Common myeloid progenitor, CD34-positive (primary cell): ENCODE measurements at regions not wholly inside any gene's neighbourhood (a gene's known extent, or its start where the extent isn't known, plus 50 kb on each side); places are given as distances from the start of the nearest gene placed in this dataset.

Source experiments
- CTCF ChIA-PET: fragments of 350-600 bp; sonication (Branson Sonifier 250); formaldehyde crosslinking; loops from one replicate; lab custom pipeline; 2021; ENCODE audit warnings: antibody characterized with exemption; lab: Charles Lee
- POLR2A ChIA-PET: fragments of 350-600 bp; sonication (Branson Sonifier 250); formaldehyde crosslinking; loops from one replicate; lab custom pipeline; 2021; ENCODE audit warnings: antibody characterized with exemption; lab: Charles Lee
- DNase-seq, 3 donors: peaks; one replicate each; pipeline versions ENCODE4 v3.0.0 to v3.0.0-alpha.2; 2013
- H3K27ac ChIP-seq, 2 experiments: 1 replicate in 1 of 2; 2 replicates in 1 of 2; pipeline ENCODE4 v1.7.0; 2013; ENCODE audit warnings: inconsistent platforms in 2 of 2, low read length in 2 of 2, mild to moderate bottlenecking in 2 of 2, low read depth in 1 of 2, moderate library complexity in 1 of 2; ENCODE audit not compliant: severe bottlenecking in 2 of 2, insufficient read depth in 1 of 2, poor library complexity in 1 of 2
- H3K27me3 ChIP-seq, 5 experiments: replicated peaks in 2 of 5; 1 replicate in 3 of 5; 2 replicates in 2 of 5; pipeline versions ENCODE4 v1.6.1 to v1.7.0; 2013; ENCODE audit warnings: low read length in 4 of 5, mild to moderate bottlenecking in 2 of 5, moderate library complexity in 2 of 5, inconsistent platforms in 1 of 5; ENCODE audit not compliant: insufficient read depth in 5 of 5, control insufficient read depth in 4 of 5
- H3K36me3 ChIP-seq, 4 experiments: 1 replicate in 2 of 4; 2 replicates in 2 of 4; pipeline versions ENCODE4 v1.6.1 to v1.7.0; 2013; ENCODE audit warnings: low read length in 3 of 4, control low read depth in 1 of 4, mild to moderate bottlenecking in 1 of 4; ENCODE audit not compliant: control insufficient read depth in 4 of 4, insufficient read depth in 4 of 4
- H3K4me1 ChIP-seq, 4 experiments: 1 replicate in 3 of 4; 2 replicates in 1 of 4; pipeline versions ENCODE4 v1.6.1 to v1.7.1; 2013; ENCODE audit warnings: low read length in 3 of 4, mild to moderate bottlenecking in 3 of 4, control low read depth in 1 of 4, inconsistent platforms in 1 of 4, moderate library complexity in 1 of 4; ENCODE audit not compliant: control insufficient read depth in 4 of 4, insufficient read depth in 4 of 4; ENCODE audit errors: control extremely low read depth in 1 of 4
- H3K4me3 ChIP-seq, 7 experiments: 1 replicate in 4 of 7; 2 replicates in 3 of 7; pipeline versions ENCODE4 v1.5.1 to v1.7.0; 2013; ENCODE audit warnings: mild to moderate bottlenecking in 7 of 7, low read length in 6 of 7, moderate library complexity in 6 of 7, inconsistent platforms in 2 of 7, low read depth in 2 of 7, control low read depth in 1 of 7; ENCODE audit not compliant: insufficient read depth in 4 of 7, control insufficient read depth in 1 of 7; ENCODE audit errors: extremely low read depth in 1 of 7
- H3K9me3 ChIP-seq, 5 experiments: 1 replicate in 4 of 5; 2 replicates in 1 of 5; pipeline versions ENCODE4 v1.6.1 to v1.7.1; 2013; ENCODE audit warnings: low read length in 4 of 5, mild to moderate bottlenecking in 2 of 5, inconsistent platforms in 1 of 5, low read depth in 1 of 5, moderate library complexity in 1 of 5; ENCODE audit not compliant: control insufficient read depth in 4 of 5, insufficient read depth in 2 of 5; ENCODE audit errors: control extremely low read depth in 1 of 5
- WGBS: methylation state at CpG from one replicate; pipeline ENCODE4 v1.1.5; 2013; ENCODE audit not compliant: insufficient coverage; 5-methylcytosine and 5-hydroxymethylcytosine counted together

- 83% methylated on average over 1 of the region's 3 CpGs for WGBS
- Histone ChIP-seq H3K4me1 (peaks cover 0 to 12% (median under 1%) of the 10 kb centered on the region in 4 experiments), H3K27ac (no peak overlapping the region), H3K27me3 (no peaks in the 10 kb centered on the region), H3K36me3 (no peaks in the 10 kb centered on the region), H3K9me3 (no peaks in the 10 kb centered on the region), H3K4me3 (no peak overlapping the region)
- no peak for DNase-seq
- ChIA-PET POLR2A (no interaction called here), CTCF (no interaction called here)
Measured at GRCh38 chr3:5302661-5303060, 115.2 kb downstream of the EDEM1 start.

- no peak overlapping the region for H3K27ac ChIP-seq
- WGBS = no CpG with 5 or more reads among the region's 1 CpG
- POLR2A ChIA-PET = no interaction called here
- no peaks in the 10 kb centered on the region for H3K36me3 ChIP-seq
- peaks cover 0 to under 1% (median 0%) of the 10 kb centered on the region in 4 experiments for H3K4me1 ChIP-seq
- H3K4me3 ChIP-seq = no peak overlapping the region
- H3K27me3 ChIP-seq = no peaks in the 10 kb centered on the region
- no peak for DNase-seq
- CTCF ChIA-PET = no interaction called here
- no peaks in the 10 kb centered on the region for H3K9me3 ChIP-seq
Measured at GRCh38 chr3:5304188-5304587, 116.7 kb downstream of the EDEM1 start.

- 63% methylated on average over 13 of the region's 13 CpGs for WGBS
- ChIA-PET CTCF (interaction anchor here (1.0 kb wide), 1 partner anchor 1495 kb away, joined by 3 read pairs; no protein-coding TSS in a partner anchor), POLR2A (no interaction called here)
- Histone ChIP-seq H3K27me3 (no peaks in the 10 kb centered on the region), H3K36me3 (no peaks in the 10 kb centered on the region), H3K4me3 (no peak overlapping the region), H3K27ac (no peak overlapping the region), H3K4me1 (no peaks in the 10 kb centered on the region), H3K9me3 (no peaks in the 10 kb centered on the region)
- peak; percentile 52 to 74 (median 68) for DNase-seq
Measured at GRCh38 chr3:5304789-5305683, 117.5 kb downstream of the EDEM1 start.

GRCh38 chr3:5305684-5305989 lies 118.1 kb downstream of the EDEM1 start:
- 92% methylated on average over 2 of the region's 3 CpGs for WGBS
- POLR2A ChIA-PET = no interaction called here
- no peaks in the 10 kb centered on the region for H3K4me1 ChIP-seq
- DNase-seq = no peak
- no peaks in the 10 kb centered on the region for H3K9me3 ChIP-seq
- no peak overlapping the region for H3K4me3 ChIP-seq
- H3K27me3 ChIP-seq = no peaks in the 10 kb centered on the region
- no peaks in the 10 kb centered on the region for H3K36me3 ChIP-seq
- CTCF ChIA-PET = interaction anchor here (1.0 kb wide), 1 partner anchor 1494 kb away, joined by 3 read pairs; no protein-coding TSS in a partner anchor
- H3K27ac ChIP-seq = no peak overlapping the region

- no CpG with 5 or more reads among the region's 4 CpGs for WGBS
- ChIA-PET POLR2A (no interaction called here), CTCF (interaction anchor here (1.1 kb wide), 1 partner anchor 17 kb away, joined by 3 read pairs; no protein-coding TSS in a partner anchor)
- Histone ChIP-seq H3K36me3 (no peaks in the 10 kb centered on the region), H3K4me3 (no peak overlapping the region), H3K4me1 (no peaks in the 10 kb centered on the region), H3K9me3 (no peaks in the 10 kb centered on the region), H3K27me3 (no peaks in the 10 kb centered on the region), H3K27ac (no peak overlapping the region)
- no peak for DNase-seq
Measured at GRCh38 chr3:5309171-5309570, 121.7 kb downstream of the EDEM1 start.

- no CpG with 5 or more reads among the region's 3 CpGs for WGBS
- DNase-seq = no peak
- Histone ChIP-seq H3K27me3 (no peaks in the 10 kb centered on the region), H3K4me3 (no peak overlapping the region), H3K9me3 (no peaks in the 10 kb centered on the region), H3K27ac (no peak overlapping the region), H3K4me1 (no peaks in the 10 kb centered on the region), H3K36me3 (no peaks in the 10 kb centered on the region)
- ChIA-PET CTCF (interaction anchor here (1.1 kb wide), 1 partner anchor 17 kb away, joined by 3 read pairs; no protein-coding TSS in a partner anchor), POLR2A (no interaction called here)
Measured at GRCh38 chr3:5309602-5310001, 122.1 kb downstream of the EDEM1 start.

- 98% methylated on average over 5 of the region's 5 CpGs for WGBS
- no peaks in the 10 kb centered on the region for H3K9me3 ChIP-seq
- H3K36me3 ChIP-seq = no peaks in the 10 kb centered on the region
- no peaks in the 10 kb centered on the region for H3K27me3 ChIP-seq
- H3K27ac ChIP-seq = no peak overlapping the region
- DNase-seq = no peak
- H3K4me3 ChIP-seq = no peak overlapping the region
- POLR2A ChIA-PET = no interaction called here
- no peaks in the 10 kb centered on the region for H3K4me1 ChIP-seq
- CTCF ChIA-PET = interaction anchor here (1.5 kb wide), 1 partner anchor 115 kb away, joined by 5 read pairs; no protein-coding TSS in a partner anchor
Measured at GRCh38 chr3:5310509-5310908, 123.0 kb downstream of the EDEM1 start.
